ENCODE measurements at regions not wholly inside any gene's neighbourhood (a gene's known extent, or its start where the extent isn't known, plus 50 kb on each side); places are given as distances from the start of the nearest gene placed in this dataset.

- Histone ChIP-seq H3K79me2 (replicated peaks; ENCODE audit: insufficient read depth, low read length) (no peaks in the 10 kb centered on the region), H3K9me3 (ENCODE audit: low read length) (no peaks in the 10 kb centered on the region), H3K9ac (ENCODE audit: low read length) (no peak overlapping the region), H3K36me3 (ENCODE audit: insufficient read depth, low read length) (no peaks in the 10 kb centered on the region), H3K4me3 (ENCODE audit: low read length) (no peak overlapping the region), H3K9me2 (ENCODE audit: insufficient read depth, low read length) (no peaks in the 10 kb centered on the region), H2AFZ (ENCODE audit: low read depth, low read length) (no peak overlapping the region), H3K27me3 (ENCODE audit: insufficient read depth, low read depth, low read length) (no peaks in the 10 kb centered on the region), H3F3A (ENCODE audit: insufficient read depth, low read length, poor library complexity, severe bottlenecking) (no peaks in the 10 kb centered on the region), H3K27ac (ENCODE audit: low read length) (no peak overlapping the region), H3K4me2 (ENCODE audit: low read length) (no peak overlapping the region), H4K20me1 (ENCODE audit: insufficient read depth) (no peaks in the 10 kb centered on the region)
- TF ChIP-seq TAF1 (IDR thresholded peaks at IDR 0.05; ENCODE audit: low read depth), result no peak
- no peak for TF ChIP-seq MXI1 (conservative IDR thresholded peaks at IDR 0.05; ENCODE audit: poor library complexity, severe bottlenecking)
- no peak for TF ChIP-seq RAD21 (conservative IDR thresholded peaks at IDR 0.05)
- no peak for TF ChIP-seq EP300 (conservative IDR thresholded peaks at IDR 0.05; ENCODE audit: poor library complexity, severe bottlenecking)
- no peak for TF ChIP-seq EZH2 (IDR thresholded peaks at IDR 0.05; ENCODE audit: borderline replicate concordance, insufficient read depth, low read length, poor library complexity, severe bottlenecking)
- no peak for TF ChIP-seq SMC3 (conservative IDR thresholded peaks at IDR 0.05; ENCODE audit: poor library complexity)
- TF ChIP-seq POLR2AphosphoS5 (IDR thresholded peaks at IDR 0.05), result no peak
- no peak for TF ChIP-seq CTCF (IDR thresholded peaks at IDR 0.05; ENCODE audit: poor library complexity, severe bottlenecking)
- TF ChIP-seq, protein P1, sequence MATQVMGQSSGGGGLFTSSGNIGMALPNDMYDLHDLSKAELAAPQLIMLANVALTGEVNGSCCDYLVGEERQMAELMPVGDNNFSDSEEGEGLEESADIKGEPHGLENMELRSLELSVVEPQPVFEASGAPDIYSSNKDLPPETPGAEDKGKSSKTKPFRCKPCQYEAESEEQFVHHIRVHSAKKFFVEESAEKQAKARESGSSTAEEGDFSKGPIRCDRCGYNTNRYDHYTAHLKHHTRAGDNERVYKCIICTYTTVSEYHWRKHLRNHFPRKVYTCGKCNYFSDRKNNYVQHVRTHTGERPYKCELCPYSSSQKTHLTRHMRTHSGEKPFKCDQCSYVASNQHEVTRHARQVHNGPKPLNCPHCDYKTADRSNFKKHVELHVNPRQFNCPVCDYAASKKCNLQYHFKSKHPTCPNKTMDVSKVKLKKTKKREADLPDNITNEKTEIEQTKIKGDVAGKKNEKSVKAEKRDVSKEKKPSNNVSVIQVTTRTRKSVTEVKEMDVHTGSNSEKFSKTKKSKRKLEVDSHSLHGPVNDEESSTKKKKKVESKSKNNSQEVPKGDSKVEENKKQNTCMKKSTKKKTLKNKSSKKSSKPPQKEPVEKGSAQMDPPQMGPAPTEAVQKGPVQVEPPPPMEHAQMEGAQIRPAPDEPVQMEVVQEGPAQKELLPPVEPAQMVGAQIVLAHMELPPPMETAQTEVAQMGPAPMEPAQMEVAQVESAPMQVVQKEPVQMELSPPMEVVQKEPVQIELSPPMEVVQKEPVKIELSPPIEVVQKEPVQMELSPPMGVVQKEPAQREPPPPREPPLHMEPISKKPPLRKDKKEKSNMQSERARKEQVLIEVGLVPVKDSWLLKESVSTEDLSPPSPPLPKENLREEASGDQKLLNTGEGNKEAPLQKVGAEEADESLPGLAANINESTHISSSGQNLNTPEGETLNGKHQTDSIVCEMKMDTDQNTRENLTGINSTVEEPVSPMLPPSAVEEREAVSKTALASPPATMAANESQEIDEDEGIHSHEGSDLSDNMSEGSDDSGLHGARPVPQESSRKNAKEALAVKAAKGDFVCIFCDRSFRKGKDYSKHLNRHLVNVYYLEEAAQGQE (IDR thresholded peaks at IDR 0.05; ENCODE audit: borderline replicate concordance), result no peak
Observed at GRCh38 chr12:60225216-60226000, 629.6 kb downstream of the SLC16A7 start.

DNA sequence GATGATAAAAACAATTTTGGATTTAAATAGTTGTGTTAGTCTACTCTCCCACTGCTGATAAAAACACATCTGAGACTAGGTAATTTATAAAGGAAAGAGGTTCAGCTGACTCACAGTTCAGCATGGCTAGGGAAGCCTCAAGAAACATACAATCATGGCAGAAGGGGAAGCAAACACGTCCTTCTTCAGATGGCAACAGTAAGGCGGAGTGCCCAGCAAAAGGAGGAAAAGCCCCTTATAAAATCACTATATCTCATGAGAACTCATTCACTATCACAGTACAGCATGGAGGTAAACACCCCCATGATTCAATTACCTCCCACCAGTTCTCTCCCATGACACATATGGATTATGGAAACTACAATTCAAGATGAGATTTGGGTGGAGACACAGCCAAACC lies 632.1 kb downstream of the SLC16A7 start:
- TF ChIP-seq CTCF (IDR thresholded peaks at IDR 0.05; ENCODE audit: poor library complexity, severe bottlenecking) (no peak), MXI1 (conservative IDR thresholded peaks at IDR 0.05; ENCODE audit: poor library complexity, severe bottlenecking) (no peak), RAD21 (conservative IDR thresholded peaks at IDR 0.05) (no peak), SMC3 (conservative IDR thresholded peaks at IDR 0.05; ENCODE audit: poor library complexity) (no peak), POLR2AphosphoS5 (IDR thresholded peaks at IDR 0.05) (no peak), EP300 (conservative IDR thresholded peaks at IDR 0.05; ENCODE audit: poor library complexity, severe bottlenecking) (no peak), EZH2 (IDR thresholded peaks at IDR 0.05; ENCODE audit: borderline replicate concordance, insufficient read depth, low read length, poor library complexity, severe bottlenecking) (no peak), TAF1 (IDR thresholded peaks at IDR 0.05; ENCODE audit: low read depth) (no peak)
- TF ChIP-seq, protein P1 (IDR thresholded peaks at IDR 0.05; ENCODE audit: borderline replicate concordance), result no peak
- Histone ChIP-seq H3K9me2 (ENCODE audit: insufficient read depth, low read length) (no peaks in the 10 kb centered on the region), H3K79me2 (replicated peaks; ENCODE audit: insufficient read depth, low read length) (no peaks in the 10 kb centered on the region), H2AFZ (ENCODE audit: low read depth, low read length) (no peak overlapping the region), H3K9ac (ENCODE audit: low read length) (no peak overlapping the region), H3F3A (ENCODE audit: insufficient read depth, low read length, poor library complexity, severe bottlenecking) (no peaks in the 10 kb centered on the region), H3K36me3 (ENCODE audit: insufficient read depth, low read length) (no peaks in the 10 kb centered on the region), H3K4me3 (ENCODE audit: low read length) (no peak overlapping the region), H3K4me2 (ENCODE audit: low read length) (no peak overlapping the region), H3K9me3 (ENCODE audit: low read length) (no peaks in the 10 kb centered on the region), H3K27me3 (ENCODE audit: insufficient read depth, low read depth, low read length) (no peaks in the 10 kb centered on the region), H4K20me1 (ENCODE audit: insufficient read depth) (no peaks in the 10 kb centered on the region), H3K27ac (ENCODE audit: low read length) (no peak overlapping the region)

Measured in neural cell (in vitro differentiated cells).